DND-41 (cell line): ENCODE measurements at regions not wholly inside any gene's neighbourhood (a gene's known extent, or its start where the extent isn't known, plus 50 kb on each side); places are given as distances from the start of the nearest gene placed in this dataset.

Experiments used
- ATAC-seq: fragments of 200-7000 bp; cut with Tn5 transposase; 3 replicates; pipeline ENCODE4 v1.9.1; 2021; ENCODE audit warnings: low read depth; ENCODE audit not compliant: insufficient read depth
- DNase-seq: peaks from one replicate; pipeline ENCODE4 v3.0.0-alpha.2; 2020
- H2AFZ ChIP-seq: 2 replicates; pipeline ENCODE4 v1.6.0; 2012; ENCODE audit warnings: low read depth, low read length
- H3K27ac ChIP-seq: 2 replicates; pipeline ENCODE4 v1.5.1; 2012; ENCODE audit warnings: low read length, inconsistent platforms
- H3K27me3 ChIP-seq: fragments of 200-600 bp; sonication (generic); 2 replicates; pipeline ENCODE4 v1.6.0; 2012; ENCODE audit warnings: low read length, mild to moderate bottlenecking, inconsistent platforms; ENCODE audit not compliant: insufficient read depth, poor library complexity
- H3K36me3 ChIP-seq: 2 replicates; pipeline ENCODE4 v1.5.1; 2012; ENCODE audit warnings: low read length, inconsistent platforms; ENCODE audit not compliant: insufficient read depth
- H3K4me1 ChIP-seq: 2 replicates; pipeline ENCODE4 v1.5.1; 2012; ENCODE audit warnings: mild to moderate bottlenecking, low read length; ENCODE audit not compliant: insufficient read depth
- H3K4me2 ChIP-seq: 2 replicates; pipeline ENCODE4 v1.6.0; 2012; ENCODE audit warnings: mild to moderate bottlenecking, moderate library complexity, low read length, inconsistent platforms; ENCODE audit not compliant: insufficient read depth
- H3K4me3 ChIP-seq, 2 experiments: fragments of 200-600 bp in 1 of 2; shearing (Covaris generic) in 1 of 2; 2 replicates each; pipeline ENCODE4 v1.5.1; 2012 to 2016; ENCODE audit warnings: inconsistent platforms in 2 of 2, low read length in 2 of 2, mild to moderate bottlenecking in 2 of 2, low read depth in 1 of 2, moderate library complexity in 1 of 2
- H3K79me2 ChIP-seq: 2 replicates; pipeline ENCODE4 v1.6.0; 2012; ENCODE audit warnings: low read length, inconsistent platforms; ENCODE audit not compliant: insufficient read depth
- H3K9ac ChIP-seq: 2 replicates; pipeline ENCODE4 v1.6.0; 2012; ENCODE audit warnings: low read depth, mild to moderate bottlenecking, inconsistent platforms, low read length, moderate library complexity
- H3K9me3 ChIP-seq: 2 replicates; pipeline ENCODE4 v1.5.1; 2012; ENCODE audit warnings: low read length, moderate library complexity, mild to moderate bottlenecking, inconsistent platforms; ENCODE audit not compliant: insufficient read depth, severe bottlenecking
- H4K20me1 ChIP-seq: 2 replicates; pipeline ENCODE4 v1.6.0; 2012; ENCODE audit warnings: low read length; ENCODE audit not compliant: insufficient read depth
- CTCF ChIP-seq: IDR thresholded peaks from 2 replicates; pipeline ENCODE4 v1.5.1; 2012; ENCODE audit warnings: borderline replicate concordance, low read length, moderate library complexity, mild to moderate bottlenecking; ENCODE audit not compliant: poor library complexity, severe bottlenecking; ENCODE audit errors: extremely low read depth
- EZH2 ChIP-seq: IDR thresholded peaks from 3 replicates; pipeline ENCODE4 v1.6.1; 2012; ENCODE audit warnings: borderline replicate concordance, low read depth, mild to moderate bottlenecking, moderate library complexity, low read length, inconsistent platforms; ENCODE audit not compliant: severe bottlenecking

GRCh38 chr7:106775975-106776607, 89.0 kb upstream of the PIK3CG start:
- Histone ChIP-seq H3K36me3 (no peaks in the 10 kb centered on the region), H3K27me3 (no peaks in the 10 kb centered on the region), H2AFZ (no peak overlapping the region), H3K4me1 (no peaks in the 10 kb centered on the region), H4K20me1 (no peaks in the 10 kb centered on the region), H3K9me3 (no peaks in the 10 kb centered on the region), H3K27ac (no peak overlapping the region), H3K9ac (no peak overlapping the region), H3K4me3 (no peak overlapping the region), H3K4me2 (no peak overlapping the region), H3K79me2 (no peaks in the 10 kb centered on the region)
- DNase-seq (no peak), ATAC-seq (no peak)
- TF ChIP-seq CTCF (no peak), EZH2 (no peak)

GRCh38 chr7:106776618-106777347, 88.3 kb upstream of the PIK3CG start:
- DNase-seq (no peak), ATAC-seq (no peak)
- H3K27me3 ChIP-seq = no peaks in the 10 kb centered on the region
- no peaks in the 10 kb centered on the region for H3K9me3 ChIP-seq
- no peak overlapping the region for H3K9ac ChIP-seq
- no peaks in the 10 kb centered on the region for H4K20me1 ChIP-seq
- H3K27ac ChIP-seq = no peak overlapping the region
- H3K4me2 ChIP-seq = no peak overlapping the region
- no peak overlapping the region for H3K4me3 ChIP-seq
- TF ChIP-seq CTCF = no peak
- no peak for TF ChIP-seq EZH2
- no peaks in the 10 kb centered on the region for H3K36me3 ChIP-seq
- no peak overlapping the region for H2AFZ ChIP-seq
- no peaks in the 10 kb centered on the region for H3K79me2 ChIP-seq
- no peaks in the 10 kb centered on the region for H3K4me1 ChIP-seq

GRCh38 chr7:106777674-106778299, 87.3 kb upstream of the PIK3CG start:
- no peaks in the 10 kb centered on the region for H3K4me1 ChIP-seq
- ATAC-seq = no peak
- TF ChIP-seq EZH2 (no peak), CTCF (no peak)
- H3K79me2 ChIP-seq = no peaks in the 10 kb centered on the region
- no peaks in the 10 kb centered on the region for H3K27me3 ChIP-seq
- no peaks in the 10 kb centered on the region for H4K20me1 ChIP-seq
- H3K36me3 ChIP-seq = no peaks in the 10 kb centered on the region
- H3K9ac ChIP-seq = no peak overlapping the region
- no peak overlapping the region for H2AFZ ChIP-seq
- H3K4me3 ChIP-seq = no peak overlapping the region
- no peak overlapping the region for H3K27ac ChIP-seq
- no peak overlapping the region for H3K4me2 ChIP-seq
- H3K9me3 ChIP-seq = no peaks in the 10 kb centered on the region
- DNase-seq = no peak
